ENCODE measurements at regions not wholly inside any gene's neighbourhood (a gene's known extent, or its start where the extent isn't known, plus 50 kb on each side); places are given as distances from the start of the nearest gene placed in this dataset.

GRCh38 chr17:77600346-77600745 is 358.2 kb upstream of the TNRC6C start:
- TF ChIP-seq, protein P1, sequence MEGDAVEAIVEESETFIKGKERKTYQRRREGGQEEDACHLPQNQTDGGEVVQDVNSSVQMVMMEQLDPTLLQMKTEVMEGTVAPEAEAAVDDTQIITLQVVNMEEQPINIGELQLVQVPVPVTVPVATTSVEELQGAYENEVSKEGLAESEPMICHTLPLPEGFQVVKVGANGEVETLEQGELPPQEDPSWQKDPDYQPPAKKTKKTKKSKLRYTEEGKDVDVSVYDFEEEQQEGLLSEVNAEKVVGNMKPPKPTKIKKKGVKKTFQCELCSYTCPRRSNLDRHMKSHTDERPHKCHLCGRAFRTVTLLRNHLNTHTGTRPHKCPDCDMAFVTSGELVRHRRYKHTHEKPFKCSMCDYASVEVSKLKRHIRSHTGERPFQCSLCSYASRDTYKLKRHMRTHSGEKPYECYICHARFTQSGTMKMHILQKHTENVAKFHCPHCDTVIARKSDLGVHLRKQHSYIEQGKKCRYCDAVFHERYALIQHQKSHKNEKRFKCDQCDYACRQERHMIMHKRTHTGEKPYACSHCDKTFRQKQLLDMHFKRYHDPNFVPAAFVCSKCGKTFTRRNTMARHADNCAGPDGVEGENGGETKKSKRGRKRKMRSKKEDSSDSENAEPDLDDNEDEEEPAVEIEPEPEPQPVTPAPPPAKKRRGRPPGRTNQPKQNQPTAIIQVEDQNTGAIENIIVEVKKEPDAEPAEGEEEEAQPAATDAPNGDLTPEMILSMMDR (IDR thresholded peaks at IDR 0.05) = no peak
- no peak for TF ChIP-seq POLR2A (IDR thresholded peaks at IDR 0.05)
